HepG2 (cell line): ENCODE measurements at regions not wholly inside any gene's neighbourhood (a gene's known extent, or its start where the extent isn't known, plus 50 kb on each side); places are given as distances from the start of the nearest gene placed in this dataset.

Experiments used
- ATAC-seq: fragments of 200-7000 bp; cut with Tn5 transposase; 3 replicates; pipeline ENCODE4 v1.9.1; 2020; ENCODE audit warnings: mild to moderate bottlenecking, moderate library complexity
- BruUV-seq: library from RNA; stranded (reverse); fragments of 400-500 nt; replicated peaks from 2 replicates; lab custom pipeline; 2021; lab: Mats Ljungman, UMichigan
- CTCF ChIA-PET: fragments of 300-600 bp; formaldehyde crosslinking; extraction: SDS; loops from one replicate; lab custom pipeline; 2021; ENCODE audit warnings: low total read pairs, inconsistent platforms, low intra/inter-chr PET ratio; lab: Yijun Ruan, JAX
- POLR2A ChIA-PET: fragments of 350-600 bp; sonication (Branson Sonifier 250); formaldehyde crosslinking; loops from one replicate; lab custom pipeline; 2020; ENCODE audit warnings: antibody characterized with exemption, inconsistent platforms; lab: Yijun Ruan, JAX
- DNase-seq: peaks from one replicate; pipeline ENCODE4 v3.0.0-alpha.2; 2015; ENCODE audit warnings: low spot score
- FAIRE-seq: peaks from 3 replicates; lab custom pipeline; 2011; peaks lifted over from hg19 to GRCh38; lab: Jason Lieb, UNC
- H2AFZ ChIP-seq: one replicate; pipeline ENCODE4 v1.6.1; 2011; ENCODE audit warnings: low read length, inconsistent platforms
- H3K27ac ChIP-seq: fragments of 300-600 bp; 3 replicates; pipeline ENCODE4 v1.8.0; 2011; ENCODE audit warnings: mixed run types, mild to moderate bottlenecking, mixed read lengths, low read length, inconsistent platforms; ENCODE audit not compliant: insufficient read depth; ENCODE audit errors: extremely low read length
- H3K27me3 ChIP-seq, 2 experiments: fragments of 200-600 bp in 1 of 2; 2 replicates in 1 of 2; 3 replicates in 1 of 2; pipeline versions ENCODE4 v1.6.0 to v1.8.0; 2011; ENCODE audit warnings: low read length in 2 of 2, mild to moderate bottlenecking in 2 of 2, moderate library complexity in 2 of 2, inconsistent platforms in 1 of 2; ENCODE audit not compliant: insufficient read depth in 2 of 2, control insufficient read depth in 1 of 2
- H3K36me3 ChIP-seq, 2 experiments: fragments of 200-600 bp in 1 of 2; replicated peaks in 1 of 2; 2 replicates in 1 of 2; 3 replicates in 1 of 2; pipeline versions ENCODE4 v1.5.1 to v1.8.0; 2011; ENCODE audit warnings: low read length in 2 of 2, inconsistent platforms in 1 of 2; ENCODE audit not compliant: insufficient read depth in 2 of 2, control insufficient read depth in 1 of 2
- H3K4me1 ChIP-seq: 2 replicates; pipeline ENCODE4 v1.5.1; 2012; ENCODE audit warnings: low read length, inconsistent platforms; ENCODE audit not compliant: insufficient read depth
- H3K4me2 ChIP-seq: 2 replicates; pipeline ENCODE4 v1.6.0; 2011; ENCODE audit warnings: low read depth, low read length, inconsistent platforms
- H3K4me3 ChIP-seq, 3 experiments: fragments of 200-600 bp in 1 of 3; sonication (generic), shearing (Covaris generic) in 1 of 3; replicated peaks in 1 of 3; 2 replicates each; pipeline ENCODE4 v1.5.1; 2011 to 2016; ENCODE audit warnings: low read length in 3 of 3, inconsistent platforms in 2 of 3, low read depth in 2 of 3, mild to moderate bottlenecking in 2 of 3, control low read depth in 1 of 3, mixed read lengths in 1 of 3; ENCODE audit not compliant: insufficient read depth in 1 of 3
- H3K79me2 ChIP-seq: one replicate; pipeline ENCODE4 v1.6.1; 2011; ENCODE audit warnings: low read length, inconsistent platforms; ENCODE audit not compliant: insufficient read depth
- H3K9ac ChIP-seq: 2 replicates; pipeline ENCODE4 v1.6.0; 2011; ENCODE audit warnings: mild to moderate bottlenecking, low read depth, low read length, inconsistent platforms; ENCODE audit not compliant: insufficient read depth
- H3K9me3 ChIP-seq: 2 replicates; pipeline ENCODE4 v1.5.1; 2012; ENCODE audit warnings: mild to moderate bottlenecking, low read length
- H4K20me1 ChIP-seq: 2 replicates; pipeline ENCODE4 v1.6.0; 2011; ENCODE audit warnings: inconsistent platforms, mild to moderate bottlenecking, low read length, moderate library complexity; ENCODE audit not compliant: insufficient read depth
- ARHGAP35 ChIP-seq: sonication (generic); formaldehyde crosslinking; IDR thresholded peaks from 2 replicates; pipeline ENCODE4 v1.9.0; 2022; ENCODE audit warnings: mild to moderate bottlenecking, inconsistent platforms, moderate library complexity, missing genetic modification reagents, borderline replicate concordance
- ARID2 ChIP-seq: sonication (generic); formaldehyde crosslinking; IDR thresholded peaks from 2 replicates; pipeline ENCODE4 v1.8.1; 2022; ENCODE audit warnings: mild to moderate bottlenecking, missing genetic modification reagents, borderline replicate concordance
- FOXA1 ChIP-seq, 2 experiments: fragments of 450-650 bp in 1 of 2; sonication (generic) in 1 of 2; formaldehyde crosslinking in 1 of 2; IDR thresholded peaks; 2 replicates each; pipeline versions ENCODE4 v1.4.0 to v1.6.1; 2016 to 2020; ENCODE audit warnings: missing genetic modification reagents in 1 of 2
- FOXP1 ChIP-seq, 2 experiments: fragments of 450-650 bp in 1 of 2; IDR thresholded peaks; 2 replicates each; pipeline ENCODE4 v1.6.1; 2017 to 2018; ENCODE audit warnings: antibody characterized with exemption in 1 of 2
- NFE2L1 ChIP-seq: sonication (generic); formaldehyde crosslinking; IDR thresholded peaks from 2 replicates; pipeline ENCODE4 v1.4.0; 2020; ENCODE audit warnings: missing genetic modification reagents, mild to moderate bottlenecking, borderline replicate concordance
- PLRG1 ChIP-seq: fragments of 450-650 bp; conservative IDR thresholded peaks from 2 replicates; pipeline ENCODE4 v1.6.1; 2016
- POLR2AphosphoS2 ChIP-seq: IDR thresholded peaks from 2 replicates; pipeline ENCODE4 v1.6.1; 2011; ENCODE audit warnings: low read depth, low read length, improper control_type of control experiment
- U2AF2 ChIP-seq: fragments of 200-400 bp; formaldehyde crosslinking; IDR thresholded peaks from 2 replicates; pipeline ENCODE4 v1.6.1; 2017; ENCODE audit warnings: low read depth, mild to moderate bottlenecking, low read length
- ZBTB42 ChIP-seq: sonication (generic); formaldehyde crosslinking; IDR thresholded peaks from 2 replicates; pipeline ENCODE4 v1.5.0; 2020; ENCODE audit warnings: mild to moderate bottlenecking, missing genetic modification reagents
- ZNF263 ChIP-seq: sonication (generic); formaldehyde crosslinking; IDR thresholded peaks from 2 replicates; pipeline ENCODE4 v1.4.0; 2020; ENCODE audit warnings: missing genetic modification reagents
- ZNF589 ChIP-seq: sonication (generic); formaldehyde crosslinking; conservative IDR thresholded peaks from 2 replicates; pipeline ENCODE4 v1.8.0; 2022; ENCODE audit warnings: mild to moderate bottlenecking, moderate library complexity, missing genetic modification reagents
- ZNF746 ChIP-seq: sonication (generic); formaldehyde crosslinking; IDR thresholded peaks from 2 replicates; pipeline ENCODE4 v1.8.0; 2022; ENCODE audit warnings: mild to moderate bottlenecking, missing genetic modification reagents
- in situ Hi-C: cut with HindIII; loops from 2 replicates; pipeline ENCODE4 v1.10.0; 2017; ENCODE audit warnings: low pct_unique_long_range_greater_than_20kb; ENCODE audit not compliant: extremely low pct_ligation_motif_present
- intact Hi-C: fragments of 100-400 bp; cut with micrococcal nuclease; formaldehyde crosslinking; loops from one replicate; pipeline ENCODE4 v1.10.0; 2022; ENCODE audit not compliant: unreplicated experiment
- TF ChIP-seq, protein P1 (sequence below): sonication (generic); formaldehyde crosslinking; IDR thresholded peaks from 2 replicates; pipeline ENCODE4 v1.9.0; 2021; ENCODE audit warnings: mild to moderate bottlenecking, missing genetic modification reagents
- TF ChIP-seq, protein P2 (sequence below): sonication (generic); formaldehyde crosslinking; IDR thresholded peaks from 2 replicates; pipeline ENCODE4 v1.4.0; 2020; ENCODE audit warnings: missing genetic modification reagents, borderline replicate concordance

DNA sequence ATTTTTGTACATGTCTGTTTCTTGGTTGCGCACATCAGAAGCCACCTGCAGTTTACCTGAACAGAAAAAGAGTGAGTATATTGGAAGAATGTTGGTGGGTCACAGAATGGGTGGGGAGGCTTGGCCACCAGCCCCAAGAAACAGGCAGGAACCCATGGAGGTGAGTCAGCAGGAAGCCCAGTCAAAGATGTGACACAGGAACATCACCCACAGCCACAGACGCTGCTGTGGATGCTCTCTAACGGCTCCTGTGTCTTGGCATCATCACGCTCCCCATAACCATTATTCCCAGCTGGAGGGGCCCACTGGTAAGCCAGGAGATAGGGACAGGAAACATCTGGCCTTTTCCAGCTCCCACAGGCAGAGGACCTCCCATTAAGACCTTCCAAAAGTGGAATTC is 94.0 kb upstream of the WSB1 start (continued):
- TF ChIP-seq, protein P1, sequence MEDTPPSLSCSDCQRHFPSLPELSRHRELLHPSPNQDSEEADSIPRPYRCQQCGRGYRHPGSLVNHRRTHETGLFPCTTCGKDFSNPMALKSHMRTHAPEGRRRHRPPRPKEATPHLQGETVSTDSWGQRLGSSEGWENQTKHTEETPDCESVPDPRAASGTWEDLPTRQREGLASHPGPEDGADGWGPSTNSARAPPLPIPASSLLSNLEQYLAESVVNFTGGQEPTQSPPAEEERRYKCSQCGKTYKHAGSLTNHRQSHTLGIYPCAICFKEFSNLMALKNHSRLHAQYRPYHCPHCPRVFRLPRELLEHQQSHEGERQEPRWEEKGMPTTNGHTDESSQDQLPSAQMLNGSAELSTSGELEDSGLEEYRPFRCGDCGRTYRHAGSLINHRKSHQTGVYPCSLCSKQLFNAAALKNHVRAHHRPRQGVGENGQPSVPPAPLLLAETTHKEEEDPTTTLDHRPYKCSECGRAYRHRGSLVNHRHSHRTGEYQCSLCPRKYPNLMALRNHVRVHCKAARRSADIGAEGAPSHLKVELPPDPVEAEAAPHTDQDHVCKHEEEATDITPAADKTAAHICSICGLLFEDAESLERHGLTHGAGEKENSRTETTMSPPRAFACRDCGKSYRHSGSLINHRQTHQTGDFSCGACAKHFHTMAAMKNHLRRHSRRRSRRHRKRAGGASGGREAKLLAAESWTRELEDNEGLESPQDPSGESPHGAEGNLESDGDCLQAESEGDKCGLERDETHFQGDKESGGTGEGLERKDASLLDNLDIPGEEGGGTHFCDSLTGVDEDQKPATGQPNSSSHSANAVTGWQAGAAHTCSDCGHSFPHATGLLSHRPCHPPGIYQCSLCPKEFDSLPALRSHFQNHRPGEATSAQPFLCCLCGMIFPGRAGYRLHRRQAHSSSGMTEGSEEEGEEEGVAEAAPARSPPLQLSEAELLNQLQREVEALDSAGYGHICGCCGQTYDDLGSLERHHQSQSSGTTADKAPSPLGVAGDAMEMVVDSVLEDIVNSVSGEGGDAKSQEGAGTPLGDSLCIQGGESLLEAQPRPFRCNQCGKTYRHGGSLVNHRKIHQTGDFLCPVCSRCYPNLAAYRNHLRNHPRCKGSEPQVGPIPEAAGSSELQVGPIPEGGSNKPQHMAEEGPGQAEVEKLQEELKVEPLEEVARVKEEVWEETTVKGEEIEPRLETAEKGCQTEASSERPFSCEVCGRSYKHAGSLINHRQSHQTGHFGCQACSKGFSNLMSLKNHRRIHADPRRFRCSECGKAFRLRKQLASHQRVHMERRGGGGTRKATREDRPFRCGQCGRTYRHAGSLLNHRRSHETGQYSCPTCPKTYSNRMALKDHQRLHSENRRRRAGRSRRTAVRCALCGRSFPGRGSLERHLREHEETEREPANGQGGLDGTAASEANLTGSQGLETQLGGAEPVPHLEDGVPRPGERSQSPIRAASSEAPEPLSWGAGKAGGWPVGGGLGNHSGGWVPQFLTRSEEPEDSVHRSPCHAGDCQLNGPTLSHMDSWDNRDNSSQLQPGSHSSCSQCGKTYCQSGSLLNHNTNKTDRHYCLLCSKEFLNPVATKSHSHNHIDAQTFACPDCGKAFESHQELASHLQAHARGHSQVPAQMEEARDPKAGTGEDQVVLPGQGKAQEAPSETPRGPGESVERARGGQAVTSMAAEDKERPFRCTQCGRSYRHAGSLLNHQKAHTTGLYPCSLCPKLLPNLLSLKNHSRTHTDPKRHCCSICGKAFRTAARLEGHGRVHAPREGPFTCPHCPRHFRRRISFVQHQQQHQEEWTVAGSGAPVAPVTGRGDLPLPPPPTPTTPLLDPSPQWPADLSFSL, result no peak

DNA sequence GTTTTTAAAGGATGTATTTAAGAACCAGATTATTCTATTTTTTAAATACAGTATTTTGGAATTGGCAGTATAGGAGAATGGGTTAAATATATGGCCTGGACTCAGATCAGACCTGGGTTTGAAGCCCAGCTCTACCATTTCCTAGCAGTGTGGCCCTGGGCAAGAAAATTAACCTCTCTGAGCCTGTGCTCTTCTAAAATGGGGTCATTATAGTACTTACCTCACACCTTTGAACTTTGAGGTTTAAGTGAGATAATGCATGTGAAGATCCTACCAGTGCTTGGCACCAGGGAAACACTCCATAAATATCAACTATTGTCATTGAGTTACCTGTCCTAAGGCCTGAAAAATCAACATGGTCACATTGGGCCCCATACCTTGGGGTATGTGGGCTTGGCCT is 93.4 kb upstream of the WSB1 start:
- Histone ChIP-seq H3K4me3 (no peak overlapping the region), H3K79me2 (no peaks in the 10 kb centered on the region), H3K9me3 (no peaks in the 10 kb centered on the region), H3K4me2 (no peak overlapping the region), H4K20me1 (no peaks in the 10 kb centered on the region), H2AFZ (no peak overlapping the region), H3K36me3 (no peaks in the 10 kb centered on the region), H3K27me3 (no peaks in the 10 kb centered on the region; a peak in 1 of 5 replicates), H3K9ac (no peak overlapping the region), H3K27ac (no peak overlapping the region), H3K4me1 (no peaks in the 10 kb centered on the region)
- no peak for FAIRE-seq
- TF ChIP-seq FOXP1 (IDR thresholded peaks at IDR 0.05) (no peak), FOXP1 (CRISPR knock-in tag; IDR thresholded peaks at IDR 0.05) (no peak), ZNF589 (CRISPR knock-in tag) (no peak), ARHGAP35 (CRISPR knock-in tag) (no peak), ZBTB42 (CRISPR knock-in tag) (no peak), POLR2AphosphoS2 (no peak), ZNF263 (no peak), U2AF2 (no peak), ZNF746 (CRISPR knock-in tag) (no peak), PLRG1 (no peak), ARID2 (CRISPR knock-in tag) (no peak), FOXA1 (IDR thresholded peaks at IDR 0.05) (no peak), FOXA1 (CRISPR knock-in tag; IDR thresholded peaks at IDR 0.05) (no peak), NFE2L1 (CRISPR knock-in tag) (no peak)
- TF ChIP-seq, protein P2, sequence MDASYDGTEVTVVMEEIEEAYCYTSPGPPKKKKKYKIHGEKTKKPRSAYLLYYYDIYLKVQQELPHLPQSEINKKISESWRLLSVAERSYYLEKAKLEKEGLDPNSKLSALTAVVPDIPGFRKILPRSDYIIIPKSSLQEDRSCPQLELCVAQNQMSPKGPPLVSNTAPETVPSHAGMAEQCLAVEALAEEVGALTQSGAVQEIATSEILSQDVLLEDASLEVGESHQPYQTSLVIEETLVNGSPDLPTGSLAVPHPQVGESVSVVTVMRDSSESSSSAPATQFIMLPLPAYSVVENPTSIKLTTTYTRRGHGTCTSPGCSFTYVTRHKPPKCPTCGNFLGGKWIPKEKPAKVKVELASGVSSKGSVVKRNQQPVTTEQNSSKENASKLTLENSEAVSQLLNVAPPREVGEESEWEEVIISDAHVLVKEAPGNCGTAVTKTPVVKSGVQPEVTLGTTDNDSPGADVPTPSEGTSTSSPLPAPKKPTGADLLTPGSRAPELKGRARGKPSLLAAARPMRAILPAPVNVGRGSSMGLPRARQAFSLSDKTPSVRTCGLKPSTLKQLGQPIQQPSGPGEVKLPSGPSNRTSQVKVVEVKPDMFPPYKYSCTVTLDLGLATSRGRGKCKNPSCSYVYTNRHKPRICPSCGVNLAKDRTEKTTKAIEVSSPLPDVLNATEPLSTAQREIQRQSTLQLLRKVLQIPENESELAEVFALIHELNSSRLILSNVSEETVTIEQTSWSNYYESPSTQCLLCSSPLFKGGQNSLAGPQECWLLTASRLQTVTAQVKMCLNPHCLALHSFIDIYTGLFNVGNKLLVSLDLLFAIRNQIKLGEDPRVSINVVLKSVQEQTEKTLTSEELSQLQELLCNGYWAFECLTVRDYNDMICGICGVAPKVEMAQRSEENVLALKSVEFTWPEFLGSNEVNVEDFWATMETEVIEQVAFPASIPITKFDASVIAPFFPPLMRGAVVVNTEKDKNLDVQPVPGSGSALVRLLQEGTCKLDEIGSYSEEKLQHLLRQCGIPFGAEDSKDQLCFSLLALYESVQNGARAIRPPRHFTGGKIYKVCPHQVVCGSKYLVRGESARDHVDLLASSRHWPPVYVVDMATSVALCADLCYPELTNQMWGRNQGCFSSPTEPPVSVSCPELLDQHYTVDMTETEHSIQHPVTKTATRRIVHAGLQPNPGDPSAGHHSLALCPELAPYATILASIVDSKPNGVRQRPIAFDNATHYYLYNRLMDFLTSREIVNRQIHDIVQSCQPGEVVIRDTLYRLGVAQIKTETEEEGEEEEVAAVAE (CRISPR knock-in tag), result no peak
- CTCF ChIA-PET, result no interaction called here
- intact Hi-C loops (no loop called here), in situ Hi-C loops (no loop called here)
- DNase-seq, result no peak
- ATAC-seq, result no peak
- no TSS peak for BruUV-seq
- POLR2A ChIA-PET, result no interaction called here
